Parathyroid adenoma (tissue), 2 donors: ENCODE measurements at regions not wholly inside any gene's neighbourhood (a gene's known extent, or its start where the extent isn't known, plus 50 kb on each side); places are given as distances from the start of the nearest gene placed in this dataset.

Experiments used
- H2AFZ ChIP-seq: fragments of 300-600 bp; sonication (generic); one replicate; pipeline ENCODE4 v1.7.0; 2017; ENCODE audit warnings: antibody characterized with exemption, mild to moderate bottlenecking
- H3K27ac ChIP-seq: fragments of 300-600 bp; sonication (generic); one replicate; pipeline ENCODE4 v1.7.0; 2017
- H3K27me3 ChIP-seq: fragments of 300-600 bp; sonication (generic); one replicate; pipeline ENCODE4 v1.7.0; 2017; ENCODE audit warnings: low read length; ENCODE audit not compliant: control insufficient read depth, insufficient read depth
- H3K36me3 ChIP-seq: fragments of 300-600 bp; sonication (generic); one replicate; pipeline ENCODE4 v1.7.0; 2017; ENCODE audit warnings: low read length; ENCODE audit not compliant: control insufficient read depth, insufficient read depth
- H3K4me1 ChIP-seq: fragments of 300-600 bp; sonication (generic); one replicate; pipeline ENCODE4 v1.7.0; 2017; ENCODE audit warnings: control low read depth
- H3K4me2 ChIP-seq: fragments of 300-600 bp; sonication (generic); one replicate; pipeline ENCODE4 v1.7.0; 2017; ENCODE audit warnings: low read length
- H3K4me3 ChIP-seq: fragments of 300-600 bp; sonication (generic); one replicate; pipeline ENCODE4 v1.7.0; 2017; ENCODE audit warnings: low read depth, low read length
- H3K79me2 ChIP-seq: fragments of 300-600 bp; sonication (generic); one replicate; pipeline ENCODE4 v1.7.0; 2017; ENCODE audit warnings: control low read depth
- H3K9ac ChIP-seq: fragments of 300-600 bp; sonication (generic); one replicate; pipeline ENCODE4 v1.7.0; 2017; ENCODE audit warnings: mild to moderate bottlenecking
- H3K9me3 ChIP-seq: fragments of 300-600 bp; sonication (generic); one replicate; pipeline ENCODE4 v1.7.0; 2017; ENCODE audit warnings: low read length; ENCODE audit not compliant: control insufficient read depth
- TF ChIP-seq, protein P1 (sequence below): fragments of 300-600 bp; sonication (generic); IDR thresholded peaks from one replicate; pipeline ENCODE4 v1.7.0; 2017; ENCODE audit warnings: antibody characterized with exemption, mild to moderate bottlenecking
- donor health status: primary hyperparathyroidism.

DNA sequence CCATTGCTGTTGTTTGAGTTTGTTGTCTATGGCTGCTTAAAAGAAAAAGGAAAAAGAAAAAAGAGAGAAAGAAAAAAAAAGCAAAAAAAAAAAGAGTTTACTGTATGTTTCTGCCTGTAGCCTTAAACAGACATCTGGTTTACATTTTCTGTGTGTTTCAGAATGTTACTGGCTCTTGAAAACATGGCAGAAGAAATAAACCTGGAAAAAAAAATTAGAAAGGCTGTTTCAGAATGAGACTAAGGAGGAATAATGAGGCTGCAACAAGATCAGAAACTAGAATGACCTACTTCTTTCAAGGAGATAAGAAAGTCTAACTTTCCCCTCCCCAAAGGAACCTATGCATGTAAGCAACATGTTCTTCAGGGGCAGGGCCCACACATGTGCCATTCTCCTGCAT is 292.1 kb downstream of the DIPK2A start:
- no peak overlapping the region for H2AFZ ChIP-seq
- H3K9ac ChIP-seq, result no peak overlapping the region
- H3K79me2 ChIP-seq, result no peaks in the 10 kb centered on the region
- TF ChIP-seq, protein P1, sequence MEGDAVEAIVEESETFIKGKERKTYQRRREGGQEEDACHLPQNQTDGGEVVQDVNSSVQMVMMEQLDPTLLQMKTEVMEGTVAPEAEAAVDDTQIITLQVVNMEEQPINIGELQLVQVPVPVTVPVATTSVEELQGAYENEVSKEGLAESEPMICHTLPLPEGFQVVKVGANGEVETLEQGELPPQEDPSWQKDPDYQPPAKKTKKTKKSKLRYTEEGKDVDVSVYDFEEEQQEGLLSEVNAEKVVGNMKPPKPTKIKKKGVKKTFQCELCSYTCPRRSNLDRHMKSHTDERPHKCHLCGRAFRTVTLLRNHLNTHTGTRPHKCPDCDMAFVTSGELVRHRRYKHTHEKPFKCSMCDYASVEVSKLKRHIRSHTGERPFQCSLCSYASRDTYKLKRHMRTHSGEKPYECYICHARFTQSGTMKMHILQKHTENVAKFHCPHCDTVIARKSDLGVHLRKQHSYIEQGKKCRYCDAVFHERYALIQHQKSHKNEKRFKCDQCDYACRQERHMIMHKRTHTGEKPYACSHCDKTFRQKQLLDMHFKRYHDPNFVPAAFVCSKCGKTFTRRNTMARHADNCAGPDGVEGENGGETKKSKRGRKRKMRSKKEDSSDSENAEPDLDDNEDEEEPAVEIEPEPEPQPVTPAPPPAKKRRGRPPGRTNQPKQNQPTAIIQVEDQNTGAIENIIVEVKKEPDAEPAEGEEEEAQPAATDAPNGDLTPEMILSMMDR, result no peak
- H3K27ac ChIP-seq, result no peak overlapping the region
- no peaks in the 10 kb centered on the region for H3K4me1 ChIP-seq
- H3K4me2 ChIP-seq, result no peak overlapping the region
- no peaks in the 10 kb centered on the region for H3K36me3 ChIP-seq
- H3K4me3 ChIP-seq, result no peak overlapping the region
- H3K27me3 ChIP-seq, result no peaks in the 10 kb centered on the region
- no peaks in the 10 kb centered on the region for H3K9me3 ChIP-seq

DNA sequence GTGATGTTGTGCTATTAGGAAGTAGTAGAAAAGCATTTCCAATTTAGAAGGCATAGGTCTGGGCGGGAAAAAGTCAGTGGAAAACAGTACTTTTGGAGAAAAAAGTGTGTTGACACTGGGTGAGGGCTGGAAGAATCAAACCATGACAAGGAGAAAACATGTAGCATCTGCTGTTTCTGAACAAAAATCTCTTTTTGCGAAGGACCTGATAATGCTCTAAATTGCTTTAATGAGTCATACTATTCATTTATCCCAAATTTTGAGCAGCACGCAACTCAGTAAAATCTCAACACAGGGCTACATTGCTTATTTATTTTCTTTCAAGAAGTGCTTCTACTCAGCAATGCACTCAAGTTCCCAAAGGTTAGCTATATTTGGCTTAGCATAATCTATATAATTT is 292.7 kb downstream of the DIPK2A start:
- H3K27ac ChIP-seq, result no peak overlapping the region
- H3K4me3 ChIP-seq, result no peak overlapping the region
- H3K4me1 ChIP-seq, result no peaks in the 10 kb centered on the region
- TF ChIP-seq, protein P1, result no peak
- H3K9ac ChIP-seq, result no peak overlapping the region
- no peaks in the 10 kb centered on the region for H3K9me3 ChIP-seq
- no peaks in the 10 kb centered on the region for H3K27me3 ChIP-seq
- no peaks in the 10 kb centered on the region for H3K36me3 ChIP-seq
- no peaks in the 10 kb centered on the region for H3K79me2 ChIP-seq
- H2AFZ ChIP-seq, result no peak overlapping the region
- H3K4me2 ChIP-seq, result no peak overlapping the region

DNA sequence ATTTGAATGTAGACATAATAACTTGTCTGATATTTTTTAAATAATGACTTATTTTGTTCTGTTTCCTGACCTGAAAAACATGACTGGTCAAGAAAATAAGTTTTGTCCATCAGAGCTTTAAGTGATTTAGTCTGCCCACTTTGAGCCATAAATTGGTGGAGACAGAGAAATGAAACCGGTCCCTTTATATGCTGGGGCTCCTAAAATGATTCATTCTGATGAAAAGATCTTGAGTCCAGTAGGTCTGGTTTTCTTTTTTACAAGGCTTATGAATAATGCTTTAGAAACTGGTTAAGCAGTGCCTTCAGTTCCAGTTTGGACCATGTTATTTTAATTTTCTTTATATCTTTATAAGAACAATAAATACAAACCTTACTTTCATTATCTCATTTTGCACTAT is 293.2 kb downstream of the DIPK2A start:
- TF ChIP-seq, protein P1, result no peak

DNA sequence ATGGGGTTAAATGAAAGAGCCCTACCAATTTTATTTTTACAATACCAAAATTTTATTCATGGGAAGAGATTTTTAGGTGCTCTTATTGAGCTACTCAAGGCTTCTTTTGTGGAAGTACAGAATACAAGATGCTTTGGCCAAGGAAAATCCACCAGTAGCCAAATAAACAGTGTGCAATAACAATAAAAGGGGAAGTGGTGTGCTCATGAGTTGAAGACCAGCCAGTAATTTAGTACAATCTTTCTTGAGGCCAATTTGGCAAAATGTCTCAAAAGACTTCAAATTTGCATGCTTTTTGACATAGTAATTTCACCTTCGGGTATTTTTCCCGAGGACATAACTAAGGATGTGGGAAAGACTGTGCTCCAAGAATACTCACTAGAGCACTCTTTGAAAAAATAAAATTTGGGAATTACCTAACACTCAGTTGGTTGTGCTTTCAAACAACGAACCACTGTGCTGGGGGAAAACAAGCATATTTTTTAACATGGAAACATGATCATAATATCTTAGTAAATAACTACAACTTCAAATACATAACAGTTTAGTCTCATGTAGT is 294.0 kb downstream of the DIPK2A start:
- Histone ChIP-seq H3K27me3 (no peaks in the 10 kb centered on the region), H3K9me3 (no peaks in the 10 kb centered on the region), H3K9ac (no peak overlapping the region), H3K4me1 (no peaks in the 10 kb centered on the region), H3K79me2 (no peaks in the 10 kb centered on the region), H3K4me2 (no peak overlapping the region), H3K4me3 (no peak overlapping the region), H2AFZ (no peak overlapping the region), H3K27ac (no peak overlapping the region), H3K36me3 (no peaks in the 10 kb centered on the region)
- TF ChIP-seq, protein P1, result no peak

More for the DNA sequence above, 293.2 kb downstream of the DIPK2A start:
- Histone ChIP-seq H3K4me1 (no peaks in the 10 kb centered on the region), H3K4me3 (no peak overlapping the region), H2AFZ (no peak overlapping the region), H3K9ac (no peak overlapping the region), H3K27ac (no peak overlapping the region), H3K36me3 (no peaks in the 10 kb centered on the region), H3K79me2 (no peaks in the 10 kb centered on the region), H3K4me2 (no peak overlapping the region), H3K9me3 (no peaks in the 10 kb centered on the region), H3K27me3 (no peaks in the 10 kb centered on the region)

DNA sequence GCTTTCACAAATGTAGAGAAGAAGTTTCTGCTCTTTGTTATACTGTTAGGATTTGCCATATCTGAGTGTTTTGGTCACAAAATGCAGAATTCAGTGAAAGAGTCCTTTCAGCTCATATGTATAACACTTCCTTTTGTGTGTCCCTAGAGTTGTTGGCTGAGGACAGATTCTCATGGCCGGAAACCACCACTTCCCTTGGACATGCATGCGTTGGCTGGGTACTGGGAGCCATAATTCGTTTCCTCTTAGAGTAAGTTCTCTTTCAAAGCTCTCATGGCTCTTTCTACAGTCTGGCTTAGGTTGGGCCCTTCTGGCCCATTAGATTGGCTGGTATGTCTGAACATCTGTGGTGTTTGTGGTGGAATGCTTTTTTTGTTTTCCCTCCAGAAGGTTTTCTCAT is 298.5 kb downstream of the DIPK2A start:
- Histone ChIP-seq H3K36me3 (no peaks in the 10 kb centered on the region), H3K27ac (no peak overlapping the region)
- TF ChIP-seq, protein P1, result no peak

More for the DNA sequence above, 298.5 kb downstream of the DIPK2A start:
- no peak overlapping the region for H3K9ac ChIP-seq
- H3K4me3 ChIP-seq, result no peak overlapping the region
- H3K9me3 ChIP-seq, result no peaks in the 10 kb centered on the region
- no peaks in the 10 kb centered on the region for H3K79me2 ChIP-seq
- no peaks in the 10 kb centered on the region for H3K27me3 ChIP-seq
- no peaks in the 10 kb centered on the region for H3K4me1 ChIP-seq
- H3K4me2 ChIP-seq, result no peak overlapping the region
- H2AFZ ChIP-seq, result no peak overlapping the region
